IPS-20b (cell line): ENCODE measurements at regions not wholly inside any gene's neighbourhood (a gene's known extent, or its start where the extent isn't known, plus 50 kb on each side); places are given as distances from the start of the nearest gene placed in this dataset.
A peak's percentile ranks its signal among the peaks of the same experiment; 100 is the strongest.
"Not testable (repeated sequence)": the region's sequence is repeated elsewhere in the genome, so short reads cannot be mapped to it uniquely, and the experiment has no call there.

Source experiments
- H3K27ac ChIP-seq: one replicate; pipeline ENCODE4 v1.5.1; 2013; ENCODE audit warnings: low read length
- H3K27me3 ChIP-seq: 2 replicates; pipeline ENCODE4 v1.6.1; 2013; ENCODE audit warnings: mild to moderate bottlenecking, low read length, inconsistent platforms; ENCODE audit not compliant: insufficient read depth
- H3K36me3 ChIP-seq: 2 replicates; pipeline ENCODE4 v1.6.1; 2013; ENCODE audit warnings: low read depth, mild to moderate bottlenecking, inconsistent platforms, low read length, moderate library complexity; ENCODE audit not compliant: insufficient read depth
- H3K4me1 ChIP-seq: 2 replicates; pipeline ENCODE4 v1.6.1; 2013; ENCODE audit warnings: mild to moderate bottlenecking, control low read depth, inconsistent platforms, low read length, moderate library complexity; ENCODE audit not compliant: insufficient read depth
- H3K4me3 ChIP-seq: 2 replicates; pipeline ENCODE4 v1.5.1; 2013; ENCODE audit warnings: mild to moderate bottlenecking, low read length, inconsistent platforms
- H3K9ac ChIP-seq: 2 replicates; pipeline ENCODE4 v1.6.1; 2013; ENCODE audit warnings: low read depth, mild to moderate bottlenecking, inconsistent platforms, low read length, moderate library complexity
- H3K9me3 ChIP-seq: 2 replicates; pipeline ENCODE4 v1.6.1; 2013; ENCODE audit warnings: mild to moderate bottlenecking, low read depth, low read length, inconsistent platforms; ENCODE audit not compliant: insufficient read depth

DNA sequence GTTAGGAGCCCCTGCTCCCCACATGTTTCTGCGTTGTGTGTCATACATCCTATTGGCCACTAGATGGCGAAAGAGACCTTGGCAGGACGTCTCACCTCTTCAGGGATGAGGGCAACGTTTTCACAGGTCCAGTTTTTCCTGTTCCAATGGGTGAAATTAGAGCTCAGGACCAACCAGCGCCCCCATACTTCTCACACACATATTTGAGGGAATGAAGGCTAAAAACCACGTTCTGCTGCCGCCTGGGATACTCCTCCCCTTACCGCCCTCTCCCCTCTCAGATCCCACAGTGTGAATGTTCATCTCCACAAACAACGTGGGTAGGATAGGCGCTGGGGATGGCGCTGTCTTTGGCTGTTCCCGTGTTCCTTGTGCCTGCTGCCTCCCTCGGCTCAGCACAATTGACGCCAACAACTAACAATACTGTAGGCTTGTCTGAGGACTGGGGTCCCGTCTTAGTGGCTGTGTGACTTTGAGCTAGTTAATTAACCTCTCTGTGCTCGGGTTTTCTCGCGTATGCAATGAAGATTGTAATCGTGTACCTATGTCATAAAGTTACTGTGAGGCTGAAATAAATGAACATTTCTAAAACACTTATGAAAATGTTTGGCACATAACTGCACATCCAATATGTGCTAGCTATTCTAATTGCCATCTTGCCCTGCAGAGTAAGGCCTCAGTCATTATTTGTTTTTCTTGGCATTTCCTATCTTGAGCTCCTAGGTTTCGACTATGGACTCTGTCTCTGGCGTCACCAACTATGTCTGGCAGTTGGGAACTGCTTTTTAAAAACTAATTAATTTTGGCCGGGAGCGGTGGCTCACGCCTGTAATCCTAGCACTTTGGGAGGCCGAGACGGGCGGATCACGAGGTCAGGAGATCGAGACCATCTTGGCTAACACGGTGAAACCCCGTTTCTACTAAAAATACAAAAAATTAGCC, 181.3 kb upstream of the STK26 start:
- no peaks in the 10 kb centered on the region for H3K4me1 ChIP-seq
- no peak overlapping the region for H3K9ac ChIP-seq
- H3K36me3 ChIP-seq: no peaks in the 10 kb centered on the region
- no peaks in the 10 kb centered on the region for H3K27me3 ChIP-seq
- H3K4me3 ChIP-seq: 0 out of 2 replicates have a peak overlapping the region, but pooled peaks have one; percentile 21
- H3K9me3 ChIP-seq: no peaks in the 10 kb centered on the region
- H3K27ac ChIP-seq: no peak overlapping the region

DNA sequence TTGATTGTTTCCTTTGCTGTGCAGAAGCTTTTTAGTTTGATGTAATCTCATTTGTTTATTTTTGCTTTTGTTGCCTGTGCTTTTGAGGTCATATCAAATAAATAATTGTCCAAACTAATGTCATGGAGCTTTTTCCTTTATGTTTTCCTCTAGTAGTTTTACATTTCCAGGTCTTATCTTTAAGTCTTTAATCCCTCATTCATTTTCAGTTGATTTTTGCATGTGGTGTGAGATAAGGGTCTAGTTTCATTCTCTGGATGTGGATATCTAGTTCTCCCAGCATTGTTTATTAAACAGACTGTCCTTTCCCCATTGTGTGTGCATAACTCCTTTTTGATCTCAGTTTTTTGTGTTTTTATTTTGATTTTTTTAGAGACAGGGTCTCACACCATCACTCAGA, 179.1 kb upstream of the STK26 start:
- no peaks in the 10 kb centered on the region for H3K27me3 ChIP-seq
- no peak overlapping the region for H3K27ac ChIP-seq
- no peaks in the 10 kb centered on the region for H3K9me3 ChIP-seq
- H3K4me3 ChIP-seq: no peak overlapping the region
- no peaks in the 10 kb centered on the region for H3K4me1 ChIP-seq
- H3K9ac ChIP-seq: no peak overlapping the region
- H3K36me3 ChIP-seq: no peaks in the 10 kb centered on the region

DNA sequence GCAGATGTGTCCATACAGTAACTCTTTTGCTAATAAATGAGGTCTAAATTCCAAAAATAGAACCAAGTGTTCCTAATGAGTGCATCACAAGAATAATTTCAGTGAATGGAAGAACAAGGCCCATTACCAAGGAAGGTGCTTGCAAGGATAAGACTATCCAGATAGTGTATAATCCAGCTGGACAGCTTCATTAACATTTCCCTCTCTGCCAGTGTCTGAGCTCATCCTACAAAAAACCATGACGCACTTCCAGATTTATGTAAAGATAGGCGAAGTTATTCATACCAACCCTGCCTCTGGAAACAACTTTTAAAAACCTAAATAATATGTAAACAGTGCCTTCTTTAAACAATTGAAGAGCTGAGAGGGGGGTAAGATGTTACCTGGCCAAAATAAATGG, 177.9 kb upstream of the STK26 start:
- no peaks in the 10 kb centered on the region for H3K4me1 ChIP-seq
- H3K9ac ChIP-seq: no peak overlapping the region

DNA sequence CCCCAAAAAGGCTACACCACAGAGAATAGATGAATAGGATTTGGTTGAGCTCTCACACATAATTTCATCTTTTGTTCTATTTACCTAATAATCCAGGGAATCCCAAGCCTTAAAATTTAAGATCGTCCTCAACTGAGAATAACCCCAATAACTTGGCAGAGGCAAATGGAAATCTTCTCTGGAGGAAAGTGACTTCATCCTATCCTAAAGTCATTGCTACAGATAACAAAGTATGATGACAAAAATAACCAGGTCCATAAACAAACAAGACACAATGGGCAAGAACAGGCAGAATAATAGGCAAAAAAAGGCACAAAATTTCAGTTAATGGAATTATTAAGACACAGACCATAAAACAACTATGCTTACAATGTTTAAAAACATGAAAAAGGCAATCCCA, 177.3 kb upstream of the STK26 start:
- no peak overlapping the region for H3K9ac ChIP-seq
- H3K4me1 ChIP-seq: no peaks in the 10 kb centered on the region
- no peak overlapping the region for H3K27ac ChIP-seq
- no peaks in the 10 kb centered on the region for H3K27me3 ChIP-seq
- no peaks in the 10 kb centered on the region for H3K9me3 ChIP-seq
- no peak overlapping the region for H3K4me3 ChIP-seq
- no peaks in the 10 kb centered on the region for H3K36me3 ChIP-seq

More for the DNA sequence above, 177.9 kb upstream of the STK26 start:
- H3K27ac ChIP-seq: no peak overlapping the region
- H3K9me3 ChIP-seq: no peaks in the 10 kb centered on the region
- H3K27me3 ChIP-seq: no peaks in the 10 kb centered on the region
- no peak overlapping the region for H3K4me3 ChIP-seq
- no peaks in the 10 kb centered on the region for H3K36me3 ChIP-seq

DNA sequence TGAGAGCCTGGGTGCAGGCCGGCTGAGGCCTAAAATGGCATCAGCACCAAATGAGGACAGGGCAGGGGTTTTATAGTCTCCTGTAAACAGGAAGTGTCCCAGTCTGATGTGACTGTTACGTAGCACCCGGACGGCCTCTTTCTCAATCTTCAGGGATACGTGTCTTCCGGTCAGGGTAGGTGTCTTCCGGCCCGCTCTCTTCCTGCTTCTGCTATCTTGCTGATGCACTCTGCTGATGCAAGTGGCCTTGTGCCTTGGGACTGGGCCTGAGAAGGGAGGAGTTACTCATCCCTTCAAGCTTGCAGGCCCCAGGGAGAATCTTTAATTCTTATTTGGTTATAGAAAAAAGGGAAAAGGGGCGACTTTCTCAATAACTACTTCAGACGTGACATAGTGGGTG, 172.1 kb upstream of the STK26 start:
- H3K4me3 ChIP-seq, H3K36me3 ChIP-seq, H3K27ac ChIP-seq, H3K9me3 ChIP-seq, H3K4me1 ChIP-seq, H3K27me3 ChIP-seq, H3K9ac ChIP-seq: not testable (repeated sequence)

DNA sequence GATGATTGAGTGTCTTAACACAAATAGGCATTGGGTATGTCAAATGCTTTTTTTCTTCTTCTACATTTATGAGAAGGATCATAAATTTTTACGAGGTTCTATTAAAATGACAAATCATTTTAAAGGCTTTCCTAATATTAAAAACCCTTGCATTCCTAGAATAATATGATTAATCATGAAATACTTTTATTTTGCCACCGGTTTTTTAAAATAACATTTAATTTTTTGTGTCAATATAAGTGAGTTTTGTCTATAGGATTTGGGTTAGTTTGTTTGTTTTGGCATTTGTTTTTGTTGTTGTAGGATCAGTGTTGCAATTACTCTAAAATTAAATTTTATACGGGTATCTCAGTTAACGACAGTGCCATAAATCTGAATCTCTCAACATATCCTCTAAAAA, 169.7 kb upstream of the STK26 start:
- no peak overlapping the region for H3K4me3 ChIP-seq
- no peaks in the 10 kb centered on the region for H3K9me3 ChIP-seq

DNA sequence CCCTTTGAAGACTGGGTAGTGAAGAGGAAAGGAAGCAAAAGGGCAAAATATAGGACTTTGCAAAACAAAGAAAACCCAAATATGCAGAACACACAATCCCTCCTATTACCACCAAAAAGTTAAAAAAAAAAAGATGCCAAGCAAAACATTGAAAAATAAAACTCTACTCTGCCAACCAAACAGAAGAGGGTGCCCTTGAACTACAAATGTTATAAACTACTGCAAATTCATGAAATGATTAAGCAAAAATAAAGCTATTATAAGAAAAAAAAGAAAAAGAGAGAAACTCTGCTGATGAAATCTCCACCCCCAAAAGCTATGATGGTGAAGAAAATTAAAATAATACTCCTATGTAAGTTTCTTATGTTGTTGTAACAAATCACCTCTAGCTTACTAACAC, 168.5 kb upstream of the STK26 start:
- Histone ChIP-seq H3K36me3 (no peaks in the 10 kb centered on the region), H3K9me3 (no peaks in the 10 kb centered on the region), H3K4me3 (no peak overlapping the region), H3K9ac (no peak overlapping the region), H3K27me3 (no peaks in the 10 kb centered on the region), H3K27ac (no peak overlapping the region), H3K4me1 (no peaks in the 10 kb centered on the region)

More for the DNA sequence above, 169.7 kb upstream of the STK26 start:
- no peaks in the 10 kb centered on the region for H3K36me3 ChIP-seq
- no peak overlapping the region for H3K9ac ChIP-seq
- H3K27me3 ChIP-seq: no peaks in the 10 kb centered on the region
- no peak overlapping the region for H3K27ac ChIP-seq
- H3K4me1 ChIP-seq: no peaks in the 10 kb centered on the region

DNA sequence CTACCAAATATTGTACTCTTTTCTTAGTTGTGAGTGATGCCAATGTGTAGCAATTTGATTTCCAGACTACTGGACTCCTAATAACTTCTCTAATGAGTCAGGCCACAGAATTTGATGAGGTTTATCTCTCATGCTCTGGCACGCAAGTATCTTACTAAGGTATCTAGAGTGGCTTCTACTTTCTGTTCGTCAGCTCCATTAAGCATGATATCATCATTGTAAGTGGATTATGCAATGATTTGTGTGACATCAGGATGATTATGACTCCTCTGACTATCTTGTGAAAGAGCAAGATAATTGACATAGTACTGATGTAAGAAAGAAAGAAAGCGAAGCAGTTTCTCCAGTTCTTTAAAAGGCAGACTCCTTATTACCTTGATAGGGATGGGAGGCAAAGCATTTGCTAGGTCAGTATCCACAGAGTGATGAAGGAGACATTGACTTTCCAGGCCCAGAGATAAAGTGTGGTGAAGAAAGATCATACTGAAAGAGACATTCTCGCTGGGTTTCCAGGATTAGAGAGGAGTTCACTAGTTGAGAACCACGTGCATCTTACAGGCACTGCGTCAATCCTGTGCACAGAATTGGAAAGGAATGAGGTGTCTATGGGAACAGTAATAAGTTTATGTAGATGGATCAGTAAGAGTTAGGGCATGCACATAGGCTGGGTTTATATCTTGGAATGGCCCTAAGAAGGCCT, 161.9 kb upstream of the STK26 start:
- H3K9ac ChIP-seq: no peak overlapping the region
- H3K4me3 ChIP-seq: no peak overlapping the region
- no peaks in the 10 kb centered on the region for H3K9me3 ChIP-seq
- no peak overlapping the region for H3K27ac ChIP-seq
- no peaks in the 10 kb centered on the region for H3K4me1 ChIP-seq
- H3K36me3 ChIP-seq: no peaks in the 10 kb centered on the region
- H3K27me3 ChIP-seq: no peaks in the 10 kb centered on the region

DNA sequence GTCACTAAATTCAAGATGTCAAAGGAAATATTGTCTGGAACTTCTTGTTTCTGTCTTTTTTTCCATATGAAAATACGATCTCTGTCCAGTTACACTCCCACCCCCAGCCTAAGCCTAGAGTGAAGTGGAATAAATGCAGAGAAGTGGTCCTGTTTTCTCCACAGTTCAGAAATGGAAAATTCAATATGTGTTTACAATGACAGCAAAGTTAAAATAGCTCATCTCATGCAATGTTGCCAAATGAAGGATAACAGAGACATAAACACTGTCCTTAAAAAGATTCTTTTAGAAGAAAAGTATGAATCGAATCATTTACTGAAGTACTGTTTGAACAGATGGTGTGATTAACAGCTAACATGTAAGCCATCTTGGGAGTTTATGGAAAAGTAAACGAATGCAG, 160.8 kb upstream of the STK26 start:
- no peak overlapping the region for H3K27ac ChIP-seq
- H3K4me3 ChIP-seq: no peak overlapping the region
- no peaks in the 10 kb centered on the region for H3K36me3 ChIP-seq
- no peaks in the 10 kb centered on the region for H3K27me3 ChIP-seq
- H3K9ac ChIP-seq: no peak overlapping the region
- H3K9me3 ChIP-seq: no peaks in the 10 kb centered on the region
- no peaks in the 10 kb centered on the region for H3K4me1 ChIP-seq

DNA sequence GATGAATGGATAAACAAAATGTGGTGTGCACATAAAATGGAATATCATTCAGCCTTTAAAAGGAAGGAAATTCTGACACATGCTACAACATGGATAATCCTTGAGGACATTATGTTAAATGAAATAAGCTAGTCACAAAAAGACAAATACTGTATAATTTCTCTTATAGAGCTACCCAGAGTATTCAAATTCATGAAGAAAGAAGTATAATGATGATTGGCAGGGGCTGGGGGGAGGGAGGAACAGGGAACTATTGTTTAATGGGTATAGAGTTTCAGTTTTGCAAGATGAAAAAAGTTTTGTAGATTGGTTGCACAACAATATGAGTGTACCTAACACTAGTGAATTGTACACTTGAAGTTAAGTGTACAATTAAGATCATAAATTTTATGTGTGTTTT, 153.9 kb upstream of the STK26 start:
- H3K27me3 ChIP-seq: no peaks in the 10 kb centered on the region
- H3K9me3 ChIP-seq: no peaks in the 10 kb centered on the region
- H3K27ac ChIP-seq: no peak overlapping the region
- 0 out of 2 replicates have a peak, but pooled peaks cover 3% of the 10 kb centered on the region for H3K4me1 ChIP-seq
- H3K36me3 ChIP-seq: no peaks in the 10 kb centered on the region
- H3K4me3 ChIP-seq: no peak overlapping the region
- H3K9ac ChIP-seq: no peak overlapping the region

DNA sequence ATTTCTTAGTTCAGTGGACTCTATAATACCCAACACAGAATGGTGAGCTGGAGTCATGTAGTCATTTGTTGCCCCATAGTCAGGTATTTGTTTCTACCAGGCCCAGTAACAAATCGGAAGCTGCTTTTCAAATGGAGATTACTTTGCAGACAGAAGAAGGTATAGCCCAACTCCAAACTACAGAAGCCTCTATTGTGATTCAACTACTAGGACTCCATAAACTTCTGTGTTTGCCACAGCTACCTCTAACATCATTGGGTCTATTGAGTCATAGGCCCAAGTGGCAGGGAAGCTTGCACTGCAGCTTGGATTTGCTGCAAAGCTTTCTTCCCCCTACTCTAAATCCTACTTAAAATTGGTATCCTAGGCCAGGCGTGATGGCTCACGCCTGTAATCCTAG, 148.8 kb upstream of the STK26 start:
- Histone ChIP-seq H3K9me3 (no peaks in the 10 kb centered on the region), H3K4me1 (0 out of 2 replicates have a peak, but pooled peaks cover 3% of the 10 kb centered on the region), H3K27ac (no peak overlapping the region), H3K4me3 (no peak overlapping the region), H3K36me3 (no peaks in the 10 kb centered on the region), H3K27me3 (no peaks in the 10 kb centered on the region), H3K9ac (no peak overlapping the region)

DNA sequence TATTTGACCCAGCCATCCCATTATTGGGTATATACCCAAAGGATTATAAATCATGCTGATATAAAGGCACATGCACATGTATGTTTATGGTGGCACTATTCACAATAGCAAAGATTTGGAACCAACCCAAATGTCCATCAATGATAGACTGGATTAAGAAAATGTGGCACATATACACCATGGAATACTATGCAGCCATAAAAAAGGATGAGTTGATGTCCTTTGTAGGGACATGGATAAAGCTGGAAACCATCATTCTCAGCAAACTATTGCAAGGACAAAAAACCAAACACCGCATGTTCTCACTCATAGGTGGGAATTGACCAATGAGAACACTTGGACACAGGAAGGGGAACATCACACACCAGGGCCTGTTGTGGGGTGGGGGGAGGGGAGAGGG, 147.3 kb upstream of the STK26 start:
- H3K9me3 ChIP-seq, H3K27me3 ChIP-seq, H3K9ac ChIP-seq: not testable (repeated sequence)

More for the DNA sequence above, 147.3 kb upstream of the STK26 start:
- H3K4me1 ChIP-seq, H3K36me3 ChIP-seq, H3K27ac ChIP-seq, H3K4me3 ChIP-seq: not testable (repeated sequence)
